Right lobe of liver (tissue), 6 donors: ENCODE measurements at regions not wholly inside any gene's neighbourhood (a gene's known extent, or its start where the extent isn't known, plus 50 kb on each side); places are given as distances from the start of the nearest gene placed in this dataset.
A peak's percentile ranks its signal among the peaks of the same experiment; 100 is the strongest.

ENCODE experiments used
- ATAC-seq, 4 donors: fragments of 200-7000 bp; cut with Tn5 transposase; one replicate each; pipeline ENCODE4 v1.9.1; 2020; ENCODE audit warnings: mild to moderate bottlenecking in 4 of 4, moderate library complexity in 4 of 4
- DNase-seq, 3 donors: peaks; one replicate each; pipeline ENCODE4 v3.0.0-alpha.2; 2020
- H3K27ac ChIP-seq, 3 donors: fragments of 200-600 bp; one replicate each; pipeline ENCODE4 v1.8.0; 2022
- H3K27me3 ChIP-seq, 2 donors: fragments of 200-600 bp; one replicate each; pipeline ENCODE4 v1.8.0; 2022
- H3K36me3 ChIP-seq, 4 donors: fragments of 200-600 bp; sonication (generic) in 1 of 4; one replicate each; pipeline versions ENCODE4 v1.5.1 to v1.8.0; 2017 to 2022; ENCODE audit warnings: control low read depth in 1 of 4
- H3K4me1 ChIP-seq, 4 donors: fragments of 200-600 bp; sonication (generic) in 1 of 4; one replicate each; pipeline versions ENCODE4 v1.5.1 to v1.8.0; 2017 to 2022; ENCODE audit warnings: control low read depth in 1 of 4
- H3K4me3 ChIP-seq, 3 donors: fragments of 200-600 bp; one replicate each; pipeline ENCODE4 v1.8.0; 2022
- H3K9me3 ChIP-seq, 4 donors: fragments of 200-600 bp; sonication (generic) in 1 of 4; one replicate each; pipeline versions ENCODE4 v1.5.1 to v1.8.0; 2017 to 2022; ENCODE audit warnings: control low read depth in 1 of 4
- CTCF ChIP-seq, 4 donors: fragments of 200-600 bp in 3 of 4; fragments of 450-650 bp in 1 of 4; IDR thresholded peaks; one replicate each; pipeline versions ENCODE4 v1.5.1 to v1.8.0; 2016 to 2022; ENCODE audit warnings: antibody characterized with exemption in 4 of 4, mild to moderate bottlenecking in 2 of 4
- POLR2A ChIP-seq: fragments of 450-650 bp; IDR thresholded peaks from one replicate; pipeline ENCODE4 v1.6.1; 2017; ENCODE audit warnings: antibody characterized with exemption, mild to moderate bottlenecking
- WGBS: methylation state at CpG from one replicate; pipeline ENCODE4 v1.1.6; 2018; ENCODE audit warnings: low coverage, low lambda C conversion rate; ENCODE audit not compliant: insufficient coverage; ENCODE audit errors: missing lambda C conversion rate; 5-methylcytosine and 5-hydroxymethylcytosine counted together
- intact Hi-C, 2 donors: fragments of 100-400 bp; cut with DNase I; formaldehyde crosslinking; loops; one replicate each; pipeline versions ENCODE4 v1.11.2 to v1.14.1; 2022
- donor health status: DM: no; HTN: yes; CAD: no.
- donor health status: DM: no; HTN: no; CAD: no.
- donor health status: DM: no; HTN: no; CAD: no.
- donor health status: DM: no; HTN: yes; CAD: no.
- donor health status: DM: no; HTN: yes; CAD: no.

- peak overlapping the region in 1 of 3 donors; percentile 30 for H3K27ac ChIP-seq
- H3K9me3 ChIP-seq: no peaks in the 10 kb centered on the region
- intact Hi-C loops: no loop called here
- peak in 1 of 3 donors; percentile 74 for DNase-seq
- H3K27me3 ChIP-seq: no peaks in the 10 kb centered on the region
- H3K36me3 ChIP-seq: no peaks in the 10 kb centered on the region
- peaks cover 0 to 24% (median 7%) of the 10 kb centered on the region in 4 donors for H3K4me1 ChIP-seq
- no peak overlapping the region for H3K4me3 ChIP-seq
- ATAC-seq: peak in 3 of 4 donors; percentile 56 to 74 (median 58)
- TF ChIP-seq CTCF (IDR thresholded peaks at IDR 0.05) (no peak), POLR2A (no peak)
- no CpG with 5 or more reads among the region's 5 CpGs for WGBS
These were observed 131.0 kb downstream of the NSG2 start for GRCh38 chr5:174176511-174176910.

GRCh38 chr5:174177531-174177930 is 132.0 kb downstream of the NSG2 start:
- TF ChIP-seq CTCF (IDR thresholded peaks at IDR 0.05) (no peak), POLR2A (no peak)
- H3K4me1 ChIP-seq: peaks cover 0 to 24% (median 7%) of the 10 kb centered on the region in 4 donors
- no peaks in the 10 kb centered on the region for H3K36me3 ChIP-seq
- DNase-seq (no peak), ATAC-seq (no peak)
- no peaks in the 10 kb centered on the region for H3K27me3 ChIP-seq
- no peak overlapping the region for H3K4me3 ChIP-seq
- intact Hi-C loops: no loop called here
- no peak overlapping the region for H3K27ac ChIP-seq
- WGBS: 79% methylated on average over 6 of the region's 6 CpGs
- no peaks in the 10 kb centered on the region for H3K9me3 ChIP-seq

GRCh38 chr5:174177976-174178605 is 132.6 kb downstream of the NSG2 start:
- no peaks in the 10 kb centered on the region for H3K36me3 ChIP-seq
- H3K4me3 ChIP-seq: no peak overlapping the region
- no peaks in the 10 kb centered on the region for H3K27me3 ChIP-seq
- DNase-seq (no peak), ATAC-seq (no peak)
- intact Hi-C loops: no loop called here
- H3K27ac ChIP-seq: no peak overlapping the region
- 70% methylated on average over 4 of the region's 6 CpGs for WGBS
- TF ChIP-seq POLR2A: no peak
- no peak for TF ChIP-seq CTCF (IDR thresholded peaks at IDR 0.05)
- peaks cover 0 to 24% (median 7%) of the 10 kb centered on the region in 4 donors for H3K4me1 ChIP-seq
- H3K9me3 ChIP-seq: no peaks in the 10 kb centered on the region

DNA sequence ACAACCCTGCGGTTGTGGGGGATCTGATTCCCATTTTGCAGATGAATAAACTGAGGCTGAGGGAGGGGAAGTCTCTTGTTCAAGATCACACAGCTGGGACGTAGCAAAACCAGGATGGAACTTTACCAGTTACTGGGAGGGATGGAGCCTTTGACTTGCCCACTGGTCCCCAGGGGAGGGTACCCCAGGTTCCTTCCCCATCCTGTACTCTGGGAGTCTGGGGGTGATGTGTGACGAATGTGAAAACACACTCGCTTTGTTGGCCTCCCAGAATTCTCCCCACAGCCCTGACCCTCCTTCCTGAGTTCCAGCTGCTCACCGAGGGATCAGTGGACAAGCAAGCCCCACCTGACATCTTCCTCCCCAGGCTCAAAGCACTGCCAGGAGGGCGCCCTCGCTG is 135.1 kb downstream of the NSG2 start:
- Histone ChIP-seq H3K4me3 (no peak overlapping the region), H3K36me3 (no peaks in the 10 kb centered on the region), H3K27ac (no peak overlapping the region), H3K4me1 (peaks cover 0 to 13% (median 2%) of the 10 kb centered on the region in 4 donors), H3K27me3 (no peaks in the 10 kb centered on the region), H3K9me3 (no peaks in the 10 kb centered on the region)
- WGBS: 75% methylated on average over 3 of the region's 7 CpGs
- TF ChIP-seq CTCF (IDR thresholded peaks at IDR 0.05): no peak
- no peak for TF ChIP-seq POLR2A
- no peak for DNase-seq
- no peak for ATAC-seq
- intact Hi-C loops: no loop called here
